Colon (tissue), 2 donors: ENCODE measurements at regions not wholly inside any gene's neighbourhood (a gene's known extent, or its start where the extent isn't known, plus 50 kb on each side); places are given as distances from the start of the nearest gene placed in this dataset.

Experiments
- FAIRE-seq: peaks from 2 replicates; lab custom pipeline; 2012; peaks lifted over from hg19 to GRCh38; lab: Jason Lieb, UNC
- donor health status: control.
- donor health status: control.

- FAIRE-seq, result peak; percentile 87
These were observed 53.1 kb upstream of the GLRA2 start for GRCh38 chrX:14476205-14476604.

GRCh38 chrX:14449773-14450172 is 79.6 kb upstream of the GLRA2 start:
- no peak for FAIRE-seq

- FAIRE-seq, result no peak
These were observed 80.9 kb upstream of the GLRA2 start for GRCh38 chrX:14448406-14448805.

DNA sequence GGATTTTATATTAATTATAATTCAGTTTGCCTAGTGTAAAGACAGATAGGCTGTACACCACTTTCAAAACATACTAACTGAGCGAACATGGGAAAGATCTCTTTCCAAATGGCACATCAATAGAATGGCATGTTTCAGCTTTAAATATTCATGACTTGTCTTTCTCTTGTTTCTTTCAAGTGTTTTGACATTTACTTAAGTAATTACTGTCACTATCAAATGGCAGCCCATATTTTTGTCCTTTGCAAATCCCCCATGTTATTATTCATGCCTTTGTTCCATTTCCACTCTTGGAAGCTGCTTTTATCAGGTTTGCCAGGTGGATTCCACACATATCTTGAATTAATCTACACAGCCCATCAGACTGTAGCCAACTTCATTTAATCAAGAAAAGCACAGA is 89.2 kb upstream of the GLRA2 start:
- no peak for FAIRE-seq

DNA sequence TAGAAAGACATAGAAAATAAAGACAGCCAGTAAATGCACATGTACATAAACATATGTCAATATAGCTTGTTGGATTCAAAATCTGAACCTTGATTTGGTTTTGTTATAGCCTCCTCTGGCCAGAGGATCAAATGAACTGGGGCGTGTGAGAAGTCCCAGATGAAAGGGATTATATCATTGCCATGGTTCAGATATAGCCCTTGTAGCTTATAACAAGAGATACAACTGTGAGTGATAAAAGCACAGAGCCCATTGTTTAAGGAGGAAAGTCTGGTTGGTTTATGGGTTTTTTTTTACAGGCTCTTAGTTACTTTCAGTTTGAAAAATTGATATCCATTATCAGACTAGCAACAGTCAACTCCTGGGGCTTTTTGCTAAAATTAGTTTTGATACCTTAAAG is 101.7 kb upstream of the GLRA2 start:
- FAIRE-seq, result peak; percentile 82

DNA sequence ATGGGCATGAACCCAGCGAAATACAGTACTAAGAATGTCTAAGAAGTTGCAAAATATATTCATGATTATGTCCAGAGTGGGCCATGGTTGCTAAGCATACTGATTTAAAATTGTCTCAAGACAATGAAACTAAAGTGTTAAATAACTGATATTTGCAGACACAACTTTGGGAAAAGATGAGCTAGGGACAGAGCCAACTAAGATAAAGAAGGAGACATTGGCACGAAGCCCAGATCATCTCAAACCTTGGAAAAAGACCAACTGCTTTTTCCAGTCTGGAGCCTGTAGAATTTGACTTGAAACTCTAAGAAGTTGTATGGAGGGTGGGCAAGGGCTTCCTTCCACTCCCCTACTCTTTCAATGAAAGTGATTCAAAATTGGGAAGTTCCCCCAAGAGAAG is 108.5 kb upstream of the GLRA2 start:
- FAIRE-seq, result peak; percentile 14

DNA sequence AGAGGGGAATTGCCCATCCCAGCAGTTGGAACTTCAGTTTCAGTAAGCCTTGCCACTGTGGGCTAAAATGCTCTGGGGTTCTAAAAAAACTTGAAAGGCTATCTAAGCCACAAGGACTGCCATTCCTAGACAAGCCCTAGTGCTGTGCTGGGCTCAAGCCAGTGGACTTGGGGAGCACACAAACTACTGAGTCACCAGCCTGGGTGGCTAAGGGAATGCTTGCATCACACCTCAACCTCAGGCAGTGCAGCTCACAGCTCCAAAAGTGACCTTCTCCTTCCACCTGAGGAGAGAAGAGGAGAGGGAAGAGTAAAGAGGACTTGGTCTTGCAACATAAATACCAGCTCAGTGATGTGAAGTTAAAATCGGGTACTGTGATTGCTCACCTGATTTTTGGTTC is 116.7 kb upstream of the GLRA2 start:
- FAIRE-seq, result no peak

- no peak for FAIRE-seq
These were observed 118.0 kb upstream of the GLRA2 start for GRCh38 chrX:14411326-14411725.

DNA sequence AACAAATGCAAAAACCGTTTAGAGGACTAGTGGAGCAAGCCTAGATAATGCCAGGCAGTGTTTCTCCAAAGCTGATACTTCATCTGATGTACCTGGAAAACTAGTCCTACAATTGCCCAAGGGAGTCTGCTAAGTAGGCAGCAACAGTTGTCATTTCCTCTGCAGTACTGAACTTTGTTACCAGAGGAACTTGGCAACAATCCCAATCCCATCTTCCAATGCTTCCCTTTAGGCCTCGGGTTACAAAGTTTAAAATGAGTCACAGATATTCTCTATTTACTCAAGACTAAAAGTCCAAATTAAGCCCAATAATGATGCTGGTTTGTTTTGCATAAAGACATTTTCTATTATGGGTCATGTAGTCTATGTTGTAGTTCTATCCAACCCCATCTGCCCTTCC is 120.0 kb upstream of the GLRA2 start:
- no peak for FAIRE-seq

GRCh38 chrX:14406225-14406624 is 123.1 kb upstream of the GLRA2 start:
- FAIRE-seq, result peak; percentile 58

DNA sequence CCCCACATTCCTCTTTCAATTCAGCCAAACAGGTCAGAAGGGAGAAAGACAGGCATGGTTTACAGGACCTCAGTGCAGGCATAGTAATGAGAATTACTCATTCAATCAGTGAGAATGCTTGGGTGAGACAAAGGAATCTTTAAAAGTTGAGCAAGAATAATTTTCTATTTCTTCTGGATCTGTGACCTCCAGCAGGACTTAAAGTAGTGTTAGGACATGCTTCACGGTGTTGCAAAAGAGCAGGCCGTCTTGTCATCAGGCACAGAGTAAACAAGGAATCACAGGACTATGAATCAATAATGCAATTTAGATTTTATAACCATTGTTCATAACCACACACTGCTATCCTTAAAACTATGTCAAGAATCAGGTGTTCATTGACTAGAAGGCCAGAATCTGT is 130.6 kb upstream of the GLRA2 start:
- FAIRE-seq, result peak; percentile 60

DNA sequence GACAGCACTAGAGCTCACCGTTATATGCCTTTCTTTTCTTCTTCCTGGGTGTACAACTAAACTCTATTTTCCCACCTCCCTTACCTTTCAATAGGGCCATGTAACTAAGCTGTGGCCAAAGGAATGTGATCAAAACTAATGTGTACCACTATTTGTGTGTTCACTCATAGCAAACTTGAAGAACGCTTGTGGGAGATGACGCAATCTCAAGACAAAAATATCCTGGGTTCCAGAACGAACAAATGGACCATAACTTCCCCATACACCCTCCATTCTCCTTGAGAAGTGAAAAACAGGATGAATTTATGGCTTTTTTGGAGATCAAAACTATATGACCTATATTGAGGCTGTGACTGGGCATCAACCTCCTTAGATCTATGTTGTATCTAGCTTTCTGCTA is 139.7 kb upstream of the GLRA2 start:
- no peak for FAIRE-seq

DNA sequence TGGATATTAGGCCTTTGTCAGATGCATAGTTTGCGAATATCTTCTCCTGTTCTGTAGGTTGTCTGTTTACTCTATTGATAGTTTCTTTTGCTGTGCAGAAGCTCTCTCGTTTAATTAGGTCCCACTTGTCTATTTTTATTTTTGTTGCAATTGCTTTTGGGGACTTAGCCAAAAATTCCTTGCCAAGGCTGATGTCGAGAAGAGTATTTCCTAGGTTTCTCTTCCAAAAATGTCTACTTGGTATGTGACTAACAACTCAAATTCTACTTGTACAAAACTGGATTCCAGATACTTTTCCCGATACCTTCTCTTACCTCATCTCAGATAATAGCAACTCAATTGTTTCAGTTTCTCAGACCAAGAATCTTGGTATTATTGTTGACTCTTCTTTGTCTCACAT is 142.4 kb upstream of the GLRA2 start:
- FAIRE-seq, result no peak

DNA sequence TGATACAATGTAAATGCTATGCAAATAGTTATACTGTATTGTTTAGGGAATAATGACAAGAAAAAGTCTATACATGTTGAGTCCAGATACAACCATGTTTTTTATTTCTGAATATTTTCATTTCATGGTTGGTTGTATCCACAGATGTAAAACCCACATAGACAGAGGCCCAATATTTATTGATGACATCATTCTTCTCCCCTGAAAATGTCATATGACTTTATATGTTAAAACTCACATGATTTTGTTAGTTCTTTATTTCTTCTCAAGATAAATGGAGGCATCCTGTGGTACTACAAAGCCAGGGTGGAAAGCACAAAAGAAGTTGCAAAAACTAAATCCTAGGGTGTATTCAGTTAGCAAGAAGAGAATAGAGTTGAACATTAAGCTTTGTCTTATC is 149.3 kb upstream of the GLRA2 start:
- FAIRE-seq, result peak; percentile 87

- no peak for FAIRE-seq
These were observed 151.9 kb upstream of the GLRA2 start for GRCh38 chrX:14377427-14377826.

DNA sequence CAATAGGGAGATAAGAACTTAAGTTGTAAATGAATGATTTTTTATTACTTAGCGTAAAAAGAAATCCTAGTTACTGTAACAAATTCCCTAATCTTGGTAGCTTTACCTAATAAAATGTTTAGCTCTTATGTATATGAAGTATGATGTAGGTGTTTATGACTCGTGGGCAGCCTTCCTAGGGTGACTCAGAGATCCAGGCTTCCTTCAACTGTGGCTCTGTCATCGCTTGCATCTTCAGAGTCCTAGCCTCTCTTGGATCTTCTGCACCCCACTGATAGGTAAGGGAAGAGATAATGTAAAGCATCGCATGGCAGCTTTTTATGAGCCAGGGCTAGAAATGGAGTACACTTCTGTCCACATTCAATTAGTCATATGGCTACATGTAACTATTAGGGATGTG is 165.6 kb upstream of the GLRA2 start:
- no peak for FAIRE-seq

DNA sequence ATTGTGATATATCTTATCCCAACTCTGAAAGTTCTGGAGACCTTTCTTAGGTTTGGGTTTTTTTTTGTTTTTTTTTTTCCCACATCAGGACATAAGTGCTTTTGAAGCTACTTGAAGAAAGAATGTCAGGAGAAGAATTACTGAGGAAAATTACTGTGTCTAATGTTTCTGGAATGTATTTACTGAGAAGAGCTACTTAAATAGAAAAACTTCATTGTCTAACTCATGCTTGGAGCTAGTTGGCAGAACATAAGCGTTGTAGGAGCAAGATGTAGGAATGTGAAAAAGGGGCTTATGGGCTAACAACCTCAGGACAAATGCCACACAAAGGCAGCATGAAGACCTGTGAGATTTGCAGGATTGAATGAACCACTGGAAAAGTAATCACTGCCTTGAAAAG is 166.6 kb upstream of the GLRA2 start:
- no peak for FAIRE-seq

DNA sequence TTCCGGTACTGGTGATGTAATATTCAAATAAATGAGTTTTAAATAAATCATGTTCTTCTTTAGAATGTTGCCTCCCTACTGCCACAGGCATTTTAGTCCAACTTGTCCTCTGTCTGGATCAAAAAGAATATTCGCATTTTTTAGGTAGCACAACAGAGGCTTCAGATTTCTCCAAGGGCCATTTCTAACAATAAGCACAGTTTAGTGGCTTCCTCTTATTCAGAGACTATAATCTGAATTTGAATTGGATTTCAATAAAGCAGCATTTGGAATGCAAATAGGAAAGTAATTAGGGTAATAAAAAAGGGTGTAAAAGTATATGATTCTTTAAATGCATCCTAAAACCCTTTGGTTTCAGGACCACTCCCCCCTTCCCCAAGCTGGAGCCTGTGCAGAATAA is 167.9 kb upstream of the GLRA2 start:
- no peak for FAIRE-seq

DNA sequence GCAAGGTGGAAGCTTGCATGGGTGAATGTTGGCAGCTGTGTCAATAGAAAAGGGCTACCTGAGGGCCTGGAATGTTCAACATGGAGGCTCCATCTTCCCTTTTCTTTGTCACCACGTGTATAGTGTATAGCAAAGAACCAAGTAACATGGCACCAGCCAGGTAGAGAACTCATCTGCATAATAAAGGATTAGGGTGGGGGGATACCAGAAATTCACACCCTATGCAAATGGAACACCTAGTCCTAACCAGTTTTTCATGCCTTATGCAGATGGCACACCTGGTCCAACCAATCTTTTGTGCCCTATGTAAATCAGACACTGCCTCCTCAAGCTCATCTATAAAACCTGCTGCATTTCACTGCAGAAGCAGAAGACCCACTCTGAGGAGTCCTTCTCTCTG is 169.6 kb upstream of the GLRA2 start:
- no peak for FAIRE-seq

DNA sequence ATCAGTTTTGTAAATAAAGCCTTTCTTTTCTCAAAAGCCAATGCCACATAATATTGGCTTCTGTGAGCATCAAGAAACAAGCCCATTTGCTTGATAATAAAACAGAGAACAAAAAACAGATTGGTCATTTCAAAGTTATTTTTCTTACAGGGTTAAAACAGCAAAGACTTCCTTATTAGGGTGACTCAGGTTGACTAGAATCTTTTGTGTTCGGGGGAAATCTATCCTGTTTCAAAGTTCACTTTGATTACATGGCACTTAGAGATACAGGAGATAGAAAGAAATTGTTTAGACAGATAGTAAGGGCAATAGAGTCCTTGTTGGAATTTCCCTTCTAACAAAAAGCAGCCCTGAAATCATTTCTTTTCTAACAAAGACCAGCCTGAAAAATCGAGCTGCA is 170.0 kb upstream of the GLRA2 start:
- peak; percentile 57 for FAIRE-seq

GRCh38 chrX:14357314-14357713 is 172.0 kb upstream of the GLRA2 start:
- FAIRE-seq, result no peak

GRCh38 chrX:14356401-14356800 is 172.9 kb upstream of the GLRA2 start:
- FAIRE-seq, result no peak

GRCh38 chrX:14355556-14355955 is 173.8 kb upstream of the GLRA2 start:
- FAIRE-seq, result no peak

GRCh38 chrX:14354521-14354920 is 174.8 kb upstream of the GLRA2 start:
- FAIRE-seq, result no peak

GRCh38 chrX:14352511-14352910 is 176.8 kb upstream of the GLRA2 start:
- no peak for FAIRE-seq
